Hepatocyte (in vitro differentiated cells): ENCODE measurements at regions not wholly inside any gene's neighbourhood (a gene's known extent, or its start where the extent isn't known, plus 50 kb on each side); places are given as distances from the start of the nearest gene placed in this dataset.

Experiments
- CTCF ChIP-seq: fragments of 200-600 bp; sonication (generic); IDR thresholded peaks from 2 replicates; pipeline ENCODE4 v1.5.1; 2016; ENCODE audit warnings: antibody characterized with exemption, mild to moderate bottlenecking; ENCODE audit not compliant: poor library complexity
- EZH2 ChIP-seq: fragments of 200-600 bp; sonication (generic); IDR thresholded peaks from 2 replicates; pipeline ENCODE4 v1.6.1; 2016; ENCODE audit warnings: antibody characterized with exemption, mild to moderate bottlenecking, borderline replicate concordance
- EZH2phosphoT487 ChIP-seq: fragments of 200-600 bp; sonication (generic); IDR thresholded peaks from one replicate; pipeline ENCODE4 v1.6.1; 2018; ENCODE audit warnings: antibody characterized with exemption, mild to moderate bottlenecking, low read depth, moderate library complexity; ENCODE audit not compliant: unreplicated experiment, severe bottlenecking

- TF ChIP-seq CTCF, result no peak
- no peak for TF ChIP-seq EZH2
- TF ChIP-seq EZH2phosphoT487, result no peak
Observed at GRCh38 chr20:47998736-47999135, 213.5 kb upstream of the SULF2 start.
